ENCODE measurements at regions not wholly inside any gene's neighbourhood (a gene's known extent, or its start where the extent isn't known, plus 50 kb on each side); places are given as distances from the start of the nearest gene placed in this dataset.

- H3K4me3 ChIP-seq, result no peak overlapping the region
- no peaks in the 10 kb centered on the region for H3K9me3 ChIP-seq
- no peak overlapping the region for H3K27ac ChIP-seq
- no peaks in the 10 kb centered on the region for H3K36me3 ChIP-seq
- H3K27me3 ChIP-seq, result no peaks in the 10 kb centered on the region
- H3K4me1 ChIP-seq, result no peaks in the 10 kb centered on the region
- DNase-seq (ENCODE audit: low spot score), result no peak
- TF ChIP-seq, protein P1, sequence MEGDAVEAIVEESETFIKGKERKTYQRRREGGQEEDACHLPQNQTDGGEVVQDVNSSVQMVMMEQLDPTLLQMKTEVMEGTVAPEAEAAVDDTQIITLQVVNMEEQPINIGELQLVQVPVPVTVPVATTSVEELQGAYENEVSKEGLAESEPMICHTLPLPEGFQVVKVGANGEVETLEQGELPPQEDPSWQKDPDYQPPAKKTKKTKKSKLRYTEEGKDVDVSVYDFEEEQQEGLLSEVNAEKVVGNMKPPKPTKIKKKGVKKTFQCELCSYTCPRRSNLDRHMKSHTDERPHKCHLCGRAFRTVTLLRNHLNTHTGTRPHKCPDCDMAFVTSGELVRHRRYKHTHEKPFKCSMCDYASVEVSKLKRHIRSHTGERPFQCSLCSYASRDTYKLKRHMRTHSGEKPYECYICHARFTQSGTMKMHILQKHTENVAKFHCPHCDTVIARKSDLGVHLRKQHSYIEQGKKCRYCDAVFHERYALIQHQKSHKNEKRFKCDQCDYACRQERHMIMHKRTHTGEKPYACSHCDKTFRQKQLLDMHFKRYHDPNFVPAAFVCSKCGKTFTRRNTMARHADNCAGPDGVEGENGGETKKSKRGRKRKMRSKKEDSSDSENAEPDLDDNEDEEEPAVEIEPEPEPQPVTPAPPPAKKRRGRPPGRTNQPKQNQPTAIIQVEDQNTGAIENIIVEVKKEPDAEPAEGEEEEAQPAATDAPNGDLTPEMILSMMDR (IDR thresholded peaks at IDR 0.05), result peak; percentile 63 to 72
Measured at GRCh38 chr6:133184798-133185372, 56.3 kb upstream of the EYA4 start.

DNA sequence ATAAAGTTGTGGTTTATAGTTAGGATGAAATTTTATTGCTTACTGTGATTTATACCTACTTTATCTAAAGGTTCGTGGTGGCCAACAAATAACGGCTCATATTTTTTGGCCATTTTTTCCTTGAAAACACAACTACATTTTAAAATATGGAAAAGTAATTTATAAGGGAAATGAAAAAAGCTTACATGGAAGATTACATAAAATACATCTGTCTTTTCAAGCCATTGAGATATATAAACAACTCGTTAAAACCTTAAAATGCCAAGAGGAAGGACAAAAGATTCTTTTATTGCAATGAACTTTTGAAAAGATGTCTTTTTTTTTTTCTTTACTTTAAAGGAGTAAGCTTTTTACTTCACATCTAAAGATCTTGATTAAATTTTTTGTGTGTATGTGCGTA lies 55.4 kb upstream of the EYA4 start:
- Histone ChIP-seq H3K4me3 (no peak overlapping the region), H3K9me3 (no peaks in the 10 kb centered on the region), H3K4me1 (no peaks in the 10 kb centered on the region), H3K27ac (no peak overlapping the region), H3K36me3 (no peaks in the 10 kb centered on the region), H3K27me3 (no peaks in the 10 kb centered on the region)
- DNase-seq (ENCODE audit: low spot score), result no peak
- TF ChIP-seq, protein P1 (IDR thresholded peaks at IDR 0.05), result no peak

- Histone ChIP-seq H3K36me3 (no peaks in the 10 kb centered on the region), H3K27ac (no peak overlapping the region), H3K9me3 (no peaks in the 10 kb centered on the region), H3K27me3 (no peaks in the 10 kb centered on the region), H3K4me1 (no peaks in the 10 kb centered on the region), H3K4me3 (no peak overlapping the region)
- no peak for DNase-seq (ENCODE audit: low spot score)
- TF ChIP-seq, protein P1 (IDR thresholded peaks at IDR 0.05), result no peak
Measured at GRCh38 chr6:133187114-133187513, 54.0 kb upstream of the EYA4 start.

DNA sequence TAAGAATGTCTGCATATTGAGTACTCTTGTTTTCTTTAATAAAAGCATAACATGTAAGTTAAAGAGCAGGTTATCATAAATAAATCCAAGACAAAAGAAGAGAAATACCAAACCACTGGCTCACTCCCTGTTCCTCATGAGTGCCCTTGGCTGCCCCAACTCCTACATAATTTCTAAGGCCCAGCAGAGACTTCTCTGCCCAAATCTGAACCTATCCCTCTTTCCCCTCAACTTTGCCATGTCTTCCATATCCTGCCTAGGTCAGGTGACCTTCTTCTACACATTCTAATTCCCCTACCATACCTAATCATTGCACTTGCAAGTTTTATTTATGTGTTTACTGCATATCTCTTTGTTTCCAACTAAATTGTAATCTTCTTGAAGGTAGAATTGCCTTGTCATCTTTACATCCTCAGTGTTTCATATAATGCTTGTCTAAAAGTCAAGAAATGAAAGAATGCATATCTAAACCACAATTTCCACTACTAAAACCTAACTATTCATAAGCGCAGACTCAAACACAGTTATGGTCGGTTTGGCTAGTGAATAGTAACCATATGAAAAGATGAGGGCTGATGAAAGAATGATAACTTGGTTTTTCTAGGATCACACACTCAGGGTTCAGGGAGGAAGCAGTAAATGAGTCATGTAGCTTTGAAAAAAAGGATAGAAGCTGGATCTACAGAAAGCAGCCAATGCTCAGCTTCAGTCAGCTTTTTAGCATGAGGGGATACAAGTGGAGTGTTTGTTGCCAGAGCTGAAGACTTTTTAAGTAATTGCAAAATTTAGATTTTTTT lies 53.3 kb upstream of the EYA4 start:
- Histone ChIP-seq H3K27ac (no peak overlapping the region), H3K9me3 (no peaks in the 10 kb centered on the region), H3K4me3 (no peak overlapping the region), H3K36me3 (no peaks in the 10 kb centered on the region), H3K4me1 (no peaks in the 10 kb centered on the region), H3K27me3 (no peaks in the 10 kb centered on the region)
- DNase-seq (ENCODE audit: low spot score), result no peak
- TF ChIP-seq, protein P1 (IDR thresholded peaks at IDR 0.05), result no peak

GRCh38 chr6:133190912-133191311 lies 50.2 kb upstream of the EYA4 start:
- peaks cover 0 to 11% of the 10 kb centered on the region in 2 donors for H3K9me3 ChIP-seq
- no peaks in the 10 kb centered on the region for H3K27me3 ChIP-seq
- H3K36me3 ChIP-seq, result no peaks in the 10 kb centered on the region
- DNase-seq (ENCODE audit: low spot score), result no peak
- H3K4me3 ChIP-seq, result no peak overlapping the region
- no peak overlapping the region for H3K27ac ChIP-seq
- H3K4me1 ChIP-seq, result no peaks in the 10 kb centered on the region
- TF ChIP-seq, protein P1 (IDR thresholded peaks at IDR 0.05), result no peak
